Liver (tissue), 8 donors: ENCODE measurements at regions not wholly inside any gene's neighbourhood (a gene's known extent, or its start where the extent isn't known, plus 50 kb on each side); places are given as distances from the start of the nearest gene placed in this dataset.

Experiments
- DNase-seq: peaks from one replicate; pipeline ENCODE4 v3.0.0-alpha.2; 2017; ENCODE audit warnings: low spot score
- H3K27ac ChIP-seq, 2 donors: one replicate each; pipeline ENCODE4 v1.7.0; 2013; ENCODE audit warnings: inconsistent platforms in 2 of 2, low read length in 2 of 2, control low read depth in 1 of 2, low read depth in 1 of 2, mild to moderate bottlenecking in 1 of 2
- H3K27me3 ChIP-seq, 4 donors: one replicate each; pipeline versions ENCODE4 v1.6.1 to v1.7.0; 2013; ENCODE audit warnings: low read length in 3 of 4, inconsistent platforms in 1 of 4, mild to moderate bottlenecking in 1 of 4, moderate library complexity in 1 of 4; ENCODE audit not compliant: control insufficient read depth in 4 of 4, insufficient read depth in 4 of 4
- H3K36me3 ChIP-seq, 4 donors: one replicate each; pipeline versions ENCODE4 v1.6.1 to v1.7.0; 2013; ENCODE audit warnings: low read length in 3 of 4, mild to moderate bottlenecking in 3 of 4, low read depth in 1 of 4, moderate library complexity in 1 of 4; ENCODE audit not compliant: control insufficient read depth in 4 of 4, insufficient read depth in 3 of 4
- H3K4me1 ChIP-seq, 4 donors: one replicate each; pipeline versions ENCODE4 v1.6.1 to v1.7.0; 2013; ENCODE audit warnings: low read length in 3 of 4, mild to moderate bottlenecking in 3 of 4, moderate library complexity in 1 of 4; ENCODE audit not compliant: control insufficient read depth in 4 of 4, insufficient read depth in 4 of 4
- H3K4me3 ChIP-seq, 3 donors: one replicate each; pipeline versions ENCODE4 v1.6.1 to v1.7.0; 2013; ENCODE audit warnings: low read length in 3 of 3, control low read depth in 1 of 3, low read depth in 1 of 3, mild to moderate bottlenecking in 1 of 3
- H3K9ac ChIP-seq, 2 donors: one replicate each; pipeline ENCODE4 v1.7.0; 2013; ENCODE audit warnings: low read length in 2 of 2, mild to moderate bottlenecking in 2 of 2, moderate library complexity in 2 of 2, control low read depth in 1 of 2, low read depth in 1 of 2
- H3K9me3 ChIP-seq, 4 donors: one replicate each; pipeline versions ENCODE4 v1.6.1 to v1.7.0; 2013; ENCODE audit warnings: low read length in 3 of 4; ENCODE audit not compliant: control insufficient read depth in 4 of 4
- ATF3 ChIP-seq: IDR thresholded peaks from 2 replicates; pipeline ENCODE4 v1.6.1; 2016; ENCODE audit warnings: antibody characterized with exemption
- CTCF ChIP-seq: fragments of 150-350 bp; IDR thresholded peaks from 2 replicates; pipeline ENCODE4 v1.5.1; 2017; ENCODE audit warnings: improper control_type of control experiment, low read depth, low read length; ENCODE audit not compliant: missing input control
- FOXA1 ChIP-seq: IDR thresholded peaks from 2 replicates; pipeline ENCODE4 v1.6.1; 2016; ENCODE audit warnings: antibody characterized with exemption
- FOXA2 ChIP-seq: IDR thresholded peaks from 2 replicates; pipeline ENCODE4 v1.6.1; 2016; ENCODE audit warnings: antibody characterized with exemption
- HNF4G ChIP-seq: IDR thresholded peaks from 2 replicates; pipeline ENCODE4 v1.6.1; 2016; ENCODE audit warnings: antibody characterized with exemption
- JUND ChIP-seq, 2 donors: IDR thresholded peaks; 2 replicates each; pipeline ENCODE4 v1.6.1; 2016; ENCODE audit warnings: antibody characterized with exemption in 2 of 2
- NR2F2 ChIP-seq: IDR thresholded peaks from 2 replicates; pipeline ENCODE4 v1.6.1; 2016; ENCODE audit warnings: antibody characterized with exemption
- RAD21 ChIP-seq, 2 donors: IDR thresholded peaks; 2 replicates each; pipeline ENCODE4 v1.6.1; 2016; ENCODE audit warnings: antibody characterized with exemption in 2 of 2, mild to moderate bottlenecking in 2 of 2
- RXRA ChIP-seq, 2 donors: IDR thresholded peaks; 2 replicates each; pipeline ENCODE4 v1.6.1; 2017 to 2018; ENCODE audit warnings: antibody characterized with exemption in 2 of 2, mild to moderate bottlenecking in 1 of 2
- SP1 ChIP-seq: IDR thresholded peaks from 2 replicates; pipeline ENCODE4 v1.6.1; 2018; ENCODE audit warnings: antibody characterized with exemption, mild to moderate bottlenecking
- TAF1 ChIP-seq: conservative IDR thresholded peaks from 2 replicates; pipeline ENCODE4 v1.6.1; 2016; ENCODE audit warnings: antibody characterized with exemption, mild to moderate bottlenecking
- WGBS: extraction: QIAGEN DNeasy Blood & Tissue Kit; methylation state at CpG from one replicate; pipeline ENCODE4 v1.1.7; 2013; 5-methylcytosine and 5-hydroxymethylcytosine counted together
- TF ChIP-seq, protein P1 (sequence below): IDR thresholded peaks from 2 replicates; pipeline ENCODE4 v1.6.1; 2016; ENCODE audit warnings: antibody characterized with exemption
- TF ChIP-seq, protein P2 (sequence below): IDR thresholded peaks from 2 replicates; pipeline ENCODE4 v1.6.1; 2016; ENCODE audit warnings: antibody characterized with exemption
- TF ChIP-seq, protein P3 (sequence below): IDR thresholded peaks from 2 replicates; pipeline ENCODE4 v1.6.1; 2016; ENCODE audit warnings: antibody characterized with exemption, mild to moderate bottlenecking
- donor health status: healthy.
- donor health status: healthy.
- donor health status: healthy.
- donor health status: healthy.
- donor health status: healthy.

GRCh38 chr3:26964313-26964712 lies 341.7 kb downstream of the LRRC3B start:
- TF ChIP-seq FOXA2 = no peak
- TF ChIP-seq RAD21 (IDR thresholded peaks at IDR 0.05) = no peak
- TF ChIP-seq, protein P1, sequence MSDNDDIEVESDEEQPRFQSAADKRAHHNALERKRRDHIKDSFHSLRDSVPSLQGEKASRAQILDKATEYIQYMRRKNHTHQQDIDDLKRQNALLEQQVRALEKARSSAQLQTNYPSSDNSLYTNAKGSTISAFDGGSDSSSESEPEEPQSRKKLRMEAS = no peak
- no peak for TF ChIP-seq JUND (IDR thresholded peaks at IDR 0.05)
- TF ChIP-seq ATF3 = no peak
- no peak for TF ChIP-seq TAF1
- no peak for TF ChIP-seq NR2F2
- TF ChIP-seq RXRA (IDR thresholded peaks at IDR 0.05) = no peak
- TF ChIP-seq, protein P2, sequence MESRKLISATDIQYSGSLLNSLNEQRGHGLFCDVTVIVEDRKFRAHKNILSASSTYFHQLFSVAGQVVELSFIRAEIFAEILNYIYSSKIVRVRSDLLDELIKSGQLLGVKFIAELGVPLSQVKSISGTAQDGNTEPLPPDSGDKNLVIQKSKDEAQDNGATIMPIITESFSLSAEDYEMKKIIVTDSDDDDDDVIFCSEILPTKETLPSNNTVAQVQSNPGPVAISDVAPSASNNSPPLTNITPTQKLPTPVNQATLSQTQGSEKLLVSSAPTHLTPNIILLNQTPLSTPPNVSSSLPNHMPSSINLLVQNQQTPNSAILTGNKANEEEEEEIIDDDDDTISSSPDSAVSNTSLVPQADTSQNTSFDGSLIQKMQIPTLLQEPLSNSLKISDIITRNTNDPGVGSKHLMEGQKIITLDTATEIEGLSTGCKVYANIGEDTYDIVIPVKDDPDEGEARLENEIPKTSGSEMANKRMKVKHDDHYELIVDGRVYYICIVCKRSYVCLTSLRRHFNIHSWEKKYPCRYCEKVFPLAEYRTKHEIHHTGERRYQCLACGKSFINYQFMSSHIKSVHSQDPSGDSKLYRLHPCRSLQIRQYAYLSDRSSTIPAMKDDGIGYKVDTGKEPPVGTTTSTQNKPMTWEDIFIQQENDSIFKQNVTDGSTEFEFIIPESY = no peak
- TF ChIP-seq FOXA1 = no peak
- TF ChIP-seq SP1 = no peak
- TF ChIP-seq, protein P3, sequence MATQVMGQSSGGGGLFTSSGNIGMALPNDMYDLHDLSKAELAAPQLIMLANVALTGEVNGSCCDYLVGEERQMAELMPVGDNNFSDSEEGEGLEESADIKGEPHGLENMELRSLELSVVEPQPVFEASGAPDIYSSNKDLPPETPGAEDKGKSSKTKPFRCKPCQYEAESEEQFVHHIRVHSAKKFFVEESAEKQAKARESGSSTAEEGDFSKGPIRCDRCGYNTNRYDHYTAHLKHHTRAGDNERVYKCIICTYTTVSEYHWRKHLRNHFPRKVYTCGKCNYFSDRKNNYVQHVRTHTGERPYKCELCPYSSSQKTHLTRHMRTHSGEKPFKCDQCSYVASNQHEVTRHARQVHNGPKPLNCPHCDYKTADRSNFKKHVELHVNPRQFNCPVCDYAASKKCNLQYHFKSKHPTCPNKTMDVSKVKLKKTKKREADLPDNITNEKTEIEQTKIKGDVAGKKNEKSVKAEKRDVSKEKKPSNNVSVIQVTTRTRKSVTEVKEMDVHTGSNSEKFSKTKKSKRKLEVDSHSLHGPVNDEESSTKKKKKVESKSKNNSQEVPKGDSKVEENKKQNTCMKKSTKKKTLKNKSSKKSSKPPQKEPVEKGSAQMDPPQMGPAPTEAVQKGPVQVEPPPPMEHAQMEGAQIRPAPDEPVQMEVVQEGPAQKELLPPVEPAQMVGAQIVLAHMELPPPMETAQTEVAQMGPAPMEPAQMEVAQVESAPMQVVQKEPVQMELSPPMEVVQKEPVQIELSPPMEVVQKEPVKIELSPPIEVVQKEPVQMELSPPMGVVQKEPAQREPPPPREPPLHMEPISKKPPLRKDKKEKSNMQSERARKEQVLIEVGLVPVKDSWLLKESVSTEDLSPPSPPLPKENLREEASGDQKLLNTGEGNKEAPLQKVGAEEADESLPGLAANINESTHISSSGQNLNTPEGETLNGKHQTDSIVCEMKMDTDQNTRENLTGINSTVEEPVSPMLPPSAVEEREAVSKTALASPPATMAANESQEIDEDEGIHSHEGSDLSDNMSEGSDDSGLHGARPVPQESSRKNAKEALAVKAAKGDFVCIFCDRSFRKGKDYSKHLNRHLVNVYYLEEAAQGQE = no peak
- H3K9ac ChIP-seq = no peak overlapping the region
- H3K27ac ChIP-seq = no peak overlapping the region
- no peak overlapping the region for H3K4me3 ChIP-seq
- no peak for DNase-seq
- no peaks in the 10 kb centered on the region for H3K36me3 ChIP-seq
- H3K27me3 ChIP-seq = no peaks in the 10 kb centered on the region
- H3K4me1 ChIP-seq = no peaks in the 10 kb centered on the region
- H3K9me3 ChIP-seq = no peaks in the 10 kb centered on the region

GRCh38 chr3:26964836-26965235 lies 342.3 kb downstream of the LRRC3B start:
- H3K9me3 ChIP-seq = no peaks in the 10 kb centered on the region
- H3K27ac ChIP-seq = no peak overlapping the region
- H3K4me1 ChIP-seq = no peaks in the 10 kb centered on the region
- H3K27me3 ChIP-seq = no peaks in the 10 kb centered on the region
- no peaks in the 10 kb centered on the region for H3K36me3 ChIP-seq
- H3K4me3 ChIP-seq = no peak overlapping the region
- TF ChIP-seq JUND (IDR thresholded peaks at IDR 0.05) = no peak
- no peak for TF ChIP-seq HNF4G
- no peak for TF ChIP-seq FOXA1
- no peak for TF ChIP-seq CTCF
- TF ChIP-seq RXRA (IDR thresholded peaks at IDR 0.05) = no peak
- no peak for TF ChIP-seq TAF1
- TF ChIP-seq, protein P2 = no peak
- no peak for TF ChIP-seq RAD21 (IDR thresholded peaks at IDR 0.05)
- WGBS = 85% methylated on average over 2 of the region's 2 CpGs
- DNase-seq = no peak
- no peak overlapping the region for H3K9ac ChIP-seq
